SU-DHL-6 (cell line): ENCODE measurements at regions not wholly inside any gene's neighbourhood (a gene's known extent, or its start where the extent isn't known, plus 50 kb on each side); places are given as distances from the start of the nearest gene placed in this dataset.

ENCODE experiments used
- H2AFZ ChIP-seq: fragments of 200-600 bp; sonication (generic); 2 replicates; pipeline ENCODE4 v1.6.1; 2014; ENCODE audit warnings: low read depth, mild to moderate bottlenecking, moderate library complexity, mixed read lengths, antibody characterized with exemption, low read length; ENCODE audit not compliant: severe bottlenecking
- H3F3A ChIP-seq: fragments of 200-600 bp; shearing (Covaris generic); 2 replicates; pipeline ENCODE4 v1.6.0; 2016; ENCODE audit warnings: antibody characterized with exemption, mild to moderate bottlenecking; ENCODE audit not compliant: insufficient read depth
- H3K27ac ChIP-seq: fragments of 200-600 bp; sonication (generic); 2 replicates; pipeline ENCODE4 v1.5.1; 2016; ENCODE audit warnings: low read depth, mild to moderate bottlenecking, low read length, moderate library complexity, mixed read lengths
- H3K27me3 ChIP-seq: fragments of 200-600 bp; sonication (generic), shearing (Covaris generic); 2 replicates; pipeline ENCODE4 v1.6.0; 2014; ENCODE audit warnings: mild to moderate bottlenecking, low read length
- H3K36me3 ChIP-seq: fragments of 200-600 bp; sonication (generic); 2 replicates; pipeline ENCODE4 v1.6.1; 2014; ENCODE audit warnings: mild to moderate bottlenecking, low read length, mixed read lengths
- H3K4me2 ChIP-seq: fragments of 300-600, 200-600 bp; shearing (Covaris generic), sonication (generic); 2 replicates; pipeline ENCODE4 v1.6.0; 2014; ENCODE audit warnings: low read length, low read depth, mild to moderate bottlenecking; ENCODE audit not compliant: poor library complexity, severe bottlenecking
- H3K4me3 ChIP-seq: fragments of 200-600 bp; sonication (generic); 2 replicates; pipeline ENCODE4 v1.5.1; 2014; ENCODE audit warnings: antibody characterized with exemption, low read length, mild to moderate bottlenecking, mixed read lengths; ENCODE audit not compliant: insufficient read depth, poor library complexity, severe bottlenecking
- H3K79me2 ChIP-seq: fragments of 200-600 bp; sonication (generic); 2 replicates; pipeline ENCODE4 v1.6.1; 2014; ENCODE audit warnings: mild to moderate bottlenecking, low read length, moderate library complexity; ENCODE audit not compliant: insufficient read depth
- H3K9ac ChIP-seq: fragments of 200-600 bp; sonication (generic); 2 replicates; pipeline ENCODE4 v1.7.0; 2014; ENCODE audit warnings: mild to moderate bottlenecking, low read length
- H3K9me2 ChIP-seq: fragments of 200-600 bp; sonication (generic); replicated peaks from 2 replicates; pipeline ENCODE4 v1.6.1; 2014; ENCODE audit warnings: low read length; ENCODE audit not compliant: insufficient read depth
- H3K9me3 ChIP-seq: fragments of 200-600 bp; sonication (generic); 2 replicates; pipeline ENCODE4 v1.6.1; 2014; ENCODE audit warnings: low read length, mixed read lengths; ENCODE audit not compliant: insufficient read depth
- H4K20me1 ChIP-seq: fragments of 200-600 bp; sonication (generic); 2 replicates; pipeline ENCODE4 v1.6.1; 2014; ENCODE audit warnings: low read depth, mild to moderate bottlenecking, antibody characterized with exemption, low read length, moderate library complexity, mixed read lengths
- EZH2phosphoT487 ChIP-seq: fragments of 200-600 bp; sonication (generic), shearing (Covaris generic); conservative IDR thresholded peaks from 2 replicates; pipeline ENCODE4 v1.6.1; 2018; ENCODE audit warnings: mild to moderate bottlenecking, antibody characterized with exemption, low read length, moderate library complexity, mixed read lengths
- TF ChIP-seq, protein P1 (sequence below): fragments of 200-600 bp; sonication (generic); IDR thresholded peaks from one replicate; pipeline ENCODE4 v1.5.1; 2017; ENCODE audit warnings: antibody characterized with exemption, mild to moderate bottlenecking, low read length, moderate library complexity; ENCODE audit not compliant: insufficient read depth, poor library complexity, severe bottlenecking

DNA sequence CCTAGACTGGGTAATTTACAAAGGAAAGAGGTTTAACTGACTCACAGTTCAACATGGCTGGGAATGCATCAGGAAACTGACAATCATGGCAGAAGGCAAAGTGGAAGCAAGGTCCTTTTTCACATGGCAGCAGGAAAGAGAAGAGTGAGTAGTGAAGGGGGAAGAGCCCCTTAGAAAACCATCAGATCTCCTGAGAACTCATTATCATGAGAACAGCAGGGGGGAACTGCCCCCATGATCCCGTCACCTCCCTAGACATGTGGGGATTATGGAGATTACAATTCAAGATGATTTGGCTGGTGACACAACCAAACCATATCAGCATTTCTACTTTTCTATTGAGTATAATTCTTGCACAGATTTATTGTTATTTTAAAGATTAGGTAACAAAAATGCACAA lies 822.1 kb upstream of the FLRT2 start:
- H3K27ac ChIP-seq = no peak overlapping the region
- no peak overlapping the region for H2AFZ ChIP-seq
- H3K4me2 ChIP-seq = no peak overlapping the region
- no peaks in the 10 kb centered on the region for H3F3A ChIP-seq
- H3K36me3 ChIP-seq = no peaks in the 10 kb centered on the region
- no peak for TF ChIP-seq EZH2phosphoT487
- TF ChIP-seq, protein P1, sequence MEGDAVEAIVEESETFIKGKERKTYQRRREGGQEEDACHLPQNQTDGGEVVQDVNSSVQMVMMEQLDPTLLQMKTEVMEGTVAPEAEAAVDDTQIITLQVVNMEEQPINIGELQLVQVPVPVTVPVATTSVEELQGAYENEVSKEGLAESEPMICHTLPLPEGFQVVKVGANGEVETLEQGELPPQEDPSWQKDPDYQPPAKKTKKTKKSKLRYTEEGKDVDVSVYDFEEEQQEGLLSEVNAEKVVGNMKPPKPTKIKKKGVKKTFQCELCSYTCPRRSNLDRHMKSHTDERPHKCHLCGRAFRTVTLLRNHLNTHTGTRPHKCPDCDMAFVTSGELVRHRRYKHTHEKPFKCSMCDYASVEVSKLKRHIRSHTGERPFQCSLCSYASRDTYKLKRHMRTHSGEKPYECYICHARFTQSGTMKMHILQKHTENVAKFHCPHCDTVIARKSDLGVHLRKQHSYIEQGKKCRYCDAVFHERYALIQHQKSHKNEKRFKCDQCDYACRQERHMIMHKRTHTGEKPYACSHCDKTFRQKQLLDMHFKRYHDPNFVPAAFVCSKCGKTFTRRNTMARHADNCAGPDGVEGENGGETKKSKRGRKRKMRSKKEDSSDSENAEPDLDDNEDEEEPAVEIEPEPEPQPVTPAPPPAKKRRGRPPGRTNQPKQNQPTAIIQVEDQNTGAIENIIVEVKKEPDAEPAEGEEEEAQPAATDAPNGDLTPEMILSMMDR = no peak
- H3K9me3 ChIP-seq = no peaks in the 10 kb centered on the region; the same call in 1 of the 2 replicates
- no peaks in the 10 kb centered on the region for H3K79me2 ChIP-seq
- no peaks in the 10 kb centered on the region for H3K27me3 ChIP-seq
- H3K9ac ChIP-seq = no peak overlapping the region
- H3K9me2 ChIP-seq = no peaks in the 10 kb centered on the region
- H4K20me1 ChIP-seq = no peaks in the 10 kb centered on the region
- no peak overlapping the region for H3K4me3 ChIP-seq

DNA sequence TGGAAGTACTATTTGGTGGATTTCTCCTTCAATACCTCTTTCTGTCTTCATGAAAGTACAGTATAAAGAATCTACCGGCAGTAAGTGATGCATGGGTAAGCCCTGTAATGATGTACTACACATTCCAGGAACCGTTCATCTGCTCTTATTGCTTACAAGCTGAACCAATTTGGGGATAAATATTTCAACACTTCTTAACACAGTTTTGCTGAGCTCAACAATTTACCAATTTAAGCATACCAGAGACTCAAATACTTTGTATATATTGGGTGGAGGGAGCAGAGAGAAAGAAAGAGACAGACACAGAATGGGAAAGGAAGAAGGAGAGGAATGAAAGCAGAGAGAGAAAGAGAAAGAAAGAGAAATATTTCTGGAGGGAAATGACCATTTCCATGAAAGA lies 821.1 kb upstream of the FLRT2 start:
- Histone ChIP-seq H2AFZ (no peak overlapping the region), H3F3A (no peaks in the 10 kb centered on the region), H3K36me3 (no peaks in the 10 kb centered on the region), H3K9me3 (no peaks in the 10 kb centered on the region; the same call in 1 of the 2 replicates), H3K9me2 (no peaks in the 10 kb centered on the region), H3K9ac (no peak overlapping the region), H3K4me3 (no peak overlapping the region), H3K27me3 (no peaks in the 10 kb centered on the region), H3K27ac (no peak overlapping the region), H3K79me2 (no peaks in the 10 kb centered on the region), H3K4me2 (no peak overlapping the region), H4K20me1 (no peaks in the 10 kb centered on the region)
- TF ChIP-seq, protein P1 = no peak
- TF ChIP-seq EZH2phosphoT487 = no peak

DNA sequence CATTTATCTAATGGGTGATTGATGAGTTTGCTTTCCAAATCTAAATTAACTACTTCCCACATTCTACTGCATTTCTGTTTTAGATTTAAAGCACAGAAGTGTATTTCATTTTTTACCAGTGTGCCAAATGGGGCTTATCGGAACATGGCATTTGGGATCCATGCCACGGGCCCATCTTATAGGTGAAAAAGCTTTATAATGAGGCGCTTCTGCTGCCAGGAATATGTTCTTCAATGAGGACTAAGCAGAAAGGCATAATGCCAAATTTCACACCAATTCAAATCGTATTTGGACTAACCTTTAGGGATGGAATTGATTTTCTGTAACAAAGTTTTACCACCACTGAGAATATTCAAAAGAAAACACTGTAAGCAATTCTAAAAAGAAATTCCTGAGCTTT lies 803.5 kb upstream of the FLRT2 start:
- H3K27ac ChIP-seq = no peak overlapping the region
- no peak overlapping the region for H3K4me2 ChIP-seq
- TF ChIP-seq, protein P1 = no peak
- no peak for TF ChIP-seq EZH2phosphoT487
- H3K4me3 ChIP-seq = no peak overlapping the region
- H3K27me3 ChIP-seq = no peaks in the 10 kb centered on the region
- H3K36me3 ChIP-seq = no peaks in the 10 kb centered on the region
- H3K79me2 ChIP-seq = no peaks in the 10 kb centered on the region
- H3K9me2 ChIP-seq = no peaks in the 10 kb centered on the region
- H3K9me3 ChIP-seq = no peaks in the 10 kb centered on the region
- no peaks in the 10 kb centered on the region for H3F3A ChIP-seq
- no peak overlapping the region for H2AFZ ChIP-seq
- no peak overlapping the region for H3K9ac ChIP-seq
- no peaks in the 10 kb centered on the region for H4K20me1 ChIP-seq
